CD4-positive, alpha-beta T cell (primary cell): ENCODE measurements at regions not wholly inside any gene's neighbourhood (a gene's known extent, or its start where the extent isn't known, plus 50 kb on each side); places are given as distances from the start of the nearest gene placed in this dataset.

Experiments used
- ATAC-seq: fragments of 200-7000 bp; cut with Tn5 transposase; one replicate; pipeline ENCODE4 v1.10.0; 2022; ENCODE audit warnings: mild to moderate bottlenecking; ENCODE audit not compliant: poor library complexity
- CTCF ChIA-PET: fragments of 350-600 bp; sonication (Branson Sonifier 250); formaldehyde crosslinking; loops from one replicate; lab custom pipeline; 2021; ENCODE audit warnings: antibody characterized with exemption, inconsistent platforms; lab: Charles Lee
- POLR2A ChIA-PET: fragments of 350-600 bp; sonication (Branson Sonifier 250); formaldehyde crosslinking; loops from one replicate; lab custom pipeline; 2021; ENCODE audit warnings: antibody characterized with exemption, inconsistent platforms; lab: Charles Lee
- DNase-seq, 14 experiments: peaks; one replicate each; pipeline ENCODE4 v3.0.0-alpha.2; 2013 to 2020; ENCODE audit warnings: mixed read lengths in 2 of 14
- H3K27ac ChIP-seq, 2 donors: one replicate each; pipeline versions ENCODE4 v1.5.1 to v1.7.0; 2013; ENCODE audit warnings: low read length in 2 of 2, low read depth in 1 of 2, mild to moderate bottlenecking in 1 of 2
- H3K27me3 ChIP-seq, 2 experiments: 1 replicate in 1 of 2; 2 replicates in 1 of 2; pipeline versions ENCODE4 v1.6.1 to v1.7.0; 2013; ENCODE audit warnings: low read length in 2 of 2, control low read depth in 1 of 2, mild to moderate bottlenecking in 1 of 2, moderate library complexity in 1 of 2; ENCODE audit not compliant: insufficient read depth in 2 of 2, control insufficient read depth in 1 of 2
- H3K36me3 ChIP-seq: one replicate; pipeline ENCODE4 v1.6.1; 2013; ENCODE audit warnings: low read length, control low read depth; ENCODE audit not compliant: insufficient read depth
- H3K4me1 ChIP-seq: one replicate; pipeline ENCODE4 v1.6.1; 2013; ENCODE audit warnings: low read length, control low read depth; ENCODE audit not compliant: insufficient read depth
- H3K4me3 ChIP-seq: one replicate; pipeline ENCODE4 v1.5.1; 2013; ENCODE audit warnings: mild to moderate bottlenecking, low read length, moderate library complexity
- H3K9me3 ChIP-seq, 2 experiments: 1 replicate in 1 of 2; 2 replicates in 1 of 2; pipeline versions ENCODE4 v1.6.1 to v1.7.0; 2013; ENCODE audit warnings: low read length in 2 of 2, mild to moderate bottlenecking in 2 of 2, control low read depth in 1 of 2, moderate library complexity in 1 of 2; ENCODE audit not compliant: control insufficient read depth in 1 of 2, insufficient read depth in 1 of 2
- H3K27ac Mint-ChIP-seq: one replicate; pipeline ENCODE4 v1.8.0; 2020; ENCODE audit warnings: mixed read lengths
- H3K27me3 Mint-ChIP-seq: one replicate; pipeline ENCODE4 v1.8.0; 2021; ENCODE audit warnings: mixed read lengths
- H3K36me3 Mint-ChIP-seq: one replicate; pipeline ENCODE4 v1.8.0; 2021; ENCODE audit warnings: low read depth, mixed read lengths
- H3K4me1 Mint-ChIP-seq: one replicate; pipeline ENCODE4 v1.8.0; 2021; ENCODE audit warnings: low read depth, mixed read lengths
- H3K4me3 Mint-ChIP-seq: one replicate; pipeline ENCODE4 v1.8.0; 2020; ENCODE audit warnings: mild to moderate bottlenecking, mixed read lengths
- H3K9me3 Mint-ChIP-seq: one replicate; pipeline ENCODE4 v1.8.0; 2020; ENCODE audit warnings: mixed read lengths
- intact Hi-C, 2 experiments: fragments of 100-400 bp; cut with DNase I in 1 of 2; cut with micrococcal nuclease in 1 of 2; formaldehyde crosslinking; loops; one replicate each; pipeline versions ENCODE4 v1.15.1 to v1.9.0; 2023 to 2025; cut with DNase I, micrococcal nuclease
- TF ChIP-seq, protein P1 (sequence below): fragments of 200-600 bp; IDR thresholded peaks from one replicate; pipeline ENCODE4 v1.8.0; 2022; ENCODE audit warnings: antibody characterized with exemption, mild to moderate bottlenecking

DNA sequence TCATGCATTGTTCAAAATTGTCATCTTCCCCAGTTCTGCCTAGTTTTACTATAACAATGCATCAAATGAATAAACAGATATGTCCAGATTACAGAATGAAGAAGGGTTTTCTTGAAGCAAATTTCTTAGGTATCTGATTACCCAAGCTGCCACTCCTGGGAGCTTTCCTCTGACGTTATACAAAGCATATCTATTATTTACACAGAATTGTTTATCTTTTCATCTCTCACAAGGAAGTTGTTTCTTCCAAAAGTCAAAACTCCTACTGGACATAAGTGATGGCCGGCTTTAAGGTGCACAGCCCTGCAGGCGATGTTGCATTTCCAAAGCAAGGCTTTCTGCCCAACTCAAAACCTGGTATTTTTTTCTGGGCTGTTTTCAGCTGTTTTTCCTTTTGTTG is 73.4 kb upstream of the ANKH start:
- H3K27me3 Mint-ChIP-seq, result peaks cover 14% of the 10 kb centered on the region
- H3K36me3 Mint-ChIP-seq, result no peaks in the 10 kb centered on the region
- Histone ChIP-seq H3K4me1 (no peaks in the 10 kb centered on the region), H3K4me3 (no peak overlapping the region), H3K36me3 (no peaks in the 10 kb centered on the region), H3K27ac (no peak overlapping the region), H3K9me3 (no peaks in the 10 kb centered on the region), H3K27me3 (no peaks in the 10 kb centered on the region)
- no peak overlapping the region for H3K27ac Mint-ChIP-seq
- TF ChIP-seq, protein P1, sequence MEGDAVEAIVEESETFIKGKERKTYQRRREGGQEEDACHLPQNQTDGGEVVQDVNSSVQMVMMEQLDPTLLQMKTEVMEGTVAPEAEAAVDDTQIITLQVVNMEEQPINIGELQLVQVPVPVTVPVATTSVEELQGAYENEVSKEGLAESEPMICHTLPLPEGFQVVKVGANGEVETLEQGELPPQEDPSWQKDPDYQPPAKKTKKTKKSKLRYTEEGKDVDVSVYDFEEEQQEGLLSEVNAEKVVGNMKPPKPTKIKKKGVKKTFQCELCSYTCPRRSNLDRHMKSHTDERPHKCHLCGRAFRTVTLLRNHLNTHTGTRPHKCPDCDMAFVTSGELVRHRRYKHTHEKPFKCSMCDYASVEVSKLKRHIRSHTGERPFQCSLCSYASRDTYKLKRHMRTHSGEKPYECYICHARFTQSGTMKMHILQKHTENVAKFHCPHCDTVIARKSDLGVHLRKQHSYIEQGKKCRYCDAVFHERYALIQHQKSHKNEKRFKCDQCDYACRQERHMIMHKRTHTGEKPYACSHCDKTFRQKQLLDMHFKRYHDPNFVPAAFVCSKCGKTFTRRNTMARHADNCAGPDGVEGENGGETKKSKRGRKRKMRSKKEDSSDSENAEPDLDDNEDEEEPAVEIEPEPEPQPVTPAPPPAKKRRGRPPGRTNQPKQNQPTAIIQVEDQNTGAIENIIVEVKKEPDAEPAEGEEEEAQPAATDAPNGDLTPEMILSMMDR, result no peak
- intact Hi-C loops, result loop anchor here (5.0 kb wide), 2 partner anchors 218 to 258 kb away; no protein-coding TSS in a partner anchor
- no peak for ATAC-seq
- no peak for DNase-seq
- ChIA-PET CTCF (no interaction called here), POLR2A (interaction anchor here (0.8 kb wide), 1 partner anchor 20 kb away, joined by 3 read pairs; no protein-coding TSS in a partner anchor)
- H3K4me1 Mint-ChIP-seq, result peaks cover 8% of the 10 kb centered on the region
- no peak overlapping the region for H3K4me3 Mint-ChIP-seq
- no peaks in the 10 kb centered on the region for H3K9me3 Mint-ChIP-seq

DNA sequence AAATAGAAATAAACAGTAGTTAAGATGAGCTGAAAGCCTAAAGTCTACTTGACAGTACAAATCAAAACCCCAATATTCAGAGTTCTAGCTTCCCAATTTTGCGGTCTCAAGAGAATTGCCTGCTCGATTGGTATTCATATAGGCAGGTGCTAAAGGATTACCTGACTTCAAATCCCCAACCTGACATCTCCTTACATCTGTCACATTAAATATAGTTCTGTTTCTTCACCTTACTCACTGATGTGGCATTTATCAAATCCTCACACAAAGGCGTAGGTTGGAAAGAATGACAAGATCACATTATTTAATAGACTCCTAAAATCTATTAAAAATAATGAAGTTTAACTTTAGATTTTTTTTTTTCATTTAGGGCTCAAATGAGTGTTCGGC is 72.8 kb upstream of the ANKH start:
- H3K27ac Mint-ChIP-seq, result no peak overlapping the region
- TF ChIP-seq, protein P1, result no peak

DNA sequence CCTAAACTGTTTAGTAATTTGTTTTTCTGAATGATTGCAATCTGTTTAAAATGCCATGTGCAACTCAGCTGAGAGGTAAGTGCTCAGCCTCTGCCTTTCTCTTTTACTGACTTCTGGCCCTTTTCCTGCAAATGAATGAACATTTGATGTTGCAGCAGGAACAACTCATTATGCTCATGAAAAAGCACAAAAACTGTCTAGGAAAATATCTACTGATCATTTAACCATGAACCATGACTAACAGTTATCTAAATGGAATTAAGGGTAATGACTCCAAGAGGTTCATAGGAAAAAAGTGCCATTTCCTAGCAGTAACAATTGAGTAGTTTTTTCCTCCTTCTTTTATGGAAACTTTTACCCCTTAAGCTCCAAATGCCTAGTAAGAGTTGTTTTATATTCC is 70.6 kb upstream of the ANKH start:
- CTCF ChIA-PET, result interaction anchor here (0.6 kb wide), 1 partner anchor 124 kb away, joined by 3 read pairs; no protein-coding TSS in a partner anchor
- POLR2A ChIA-PET, result no interaction called here
- Mint-ChIP-seq H3K9me3 (no peaks in the 10 kb centered on the region), H3K27ac (no peak overlapping the region), H3K36me3 (no peaks in the 10 kb centered on the region), H3K27me3 (peaks cover 14% of the 10 kb centered on the region), H3K4me1 (peaks cover 10% of the 10 kb centered on the region), H3K4me3 (no peak overlapping the region)
- Histone ChIP-seq H3K9me3 (no peaks in the 10 kb centered on the region), H3K36me3 (no peaks in the 10 kb centered on the region), H3K4me3 (no peak overlapping the region), H3K27ac (no peak overlapping the region), H3K4me1 (no peaks in the 10 kb centered on the region), H3K27me3 (no peaks in the 10 kb centered on the region)
- no peak for DNase-seq
- no peak for ATAC-seq
- intact Hi-C loops, result no loop called here
- TF ChIP-seq, protein P1, result no peak

More for the DNA sequence above, 72.8 kb upstream of the ANKH start:
- Mint-ChIP-seq H3K4me1 (peaks cover 8% of the 10 kb centered on the region), H3K27me3 (peaks cover 14% of the 10 kb centered on the region), H3K4me3 (no peak overlapping the region), H3K9me3 (no peaks in the 10 kb centered on the region), H3K36me3 (no peaks in the 10 kb centered on the region)
- Histone ChIP-seq H3K4me3 (no peak overlapping the region), H3K27ac (no peak overlapping the region), H3K4me1 (no peaks in the 10 kb centered on the region), H3K9me3 (no peaks in the 10 kb centered on the region), H3K27me3 (no peaks in the 10 kb centered on the region), H3K36me3 (no peaks in the 10 kb centered on the region)
- no peak for ATAC-seq
- DNase-seq, result no peak
- POLR2A ChIA-PET, result no interaction called here
- CTCF ChIA-PET, result interaction anchor here (1.5 kb wide), 1 partner anchor 258 kb away, joined by 3 read pairs; no protein-coding TSS in a partner anchor
- intact Hi-C loops, result no loop called here
